MM.1S (cell line): ENCODE measurements at regions not wholly inside any gene's neighbourhood (a gene's known extent, or its start where the extent isn't known, plus 50 kb on each side); places are given as distances from the start of the nearest gene placed in this dataset.

Source experiments
- DNase-seq: peaks from one replicate; pipeline ENCODE4 v3.0.0-alpha.2; 2015
- H2AFZ ChIP-seq: fragments of 300-600 bp; sonication (generic); 2 replicates; pipeline ENCODE4 v1.6.0; 2016; ENCODE audit warnings: antibody characterized with exemption, low read length
- H3F3A ChIP-seq: fragments of 300-600 bp; sonication (generic); 2 replicates; pipeline ENCODE4 v1.6.1; 2016; ENCODE audit warnings: mild to moderate bottlenecking, antibody characterized with exemption, low read length, moderate library complexity, mixed read lengths; ENCODE audit not compliant: insufficient read depth
- H3K27ac ChIP-seq: fragments of 300-600 bp; sonication (generic); 2 replicates; pipeline ENCODE4 v1.5.1; 2016; ENCODE audit warnings: mild to moderate bottlenecking, low read length
- H3K27me3 ChIP-seq: fragments of 300-600 bp; sonication (generic); replicated peaks from 2 replicates; pipeline ENCODE4 v1.6.0; 2016; ENCODE audit warnings: low read length; ENCODE audit not compliant: insufficient read depth
- H3K36me3 ChIP-seq: fragments of 300-600 bp; sonication (generic); replicated peaks from 2 replicates; pipeline ENCODE4 v1.6.1; 2016; ENCODE audit warnings: mild to moderate bottlenecking, low read length, mixed read lengths; ENCODE audit not compliant: insufficient read depth
- H3K4me1 ChIP-seq: fragments of 300-600 bp; sonication (generic); 2 replicates; pipeline ENCODE4 v1.6.1; 2016; ENCODE audit warnings: low read length, mixed read lengths
- H3K4me2 ChIP-seq: fragments of 300-600 bp; sonication (generic); 2 replicates; pipeline ENCODE4 v1.6.0; 2016; ENCODE audit warnings: low read depth, low read length
- H3K4me3 ChIP-seq: fragments of 300-600 bp; sonication (generic); 2 replicates; pipeline ENCODE4 v1.5.1; 2016; ENCODE audit warnings: low read length, mixed read lengths
- H3K79me2 ChIP-seq: fragments of 300-600 bp; sonication (generic); 2 replicates; pipeline ENCODE4 v1.6.1; 2016; ENCODE audit warnings: mixed run types, low read length, mixed read lengths
- H3K9ac ChIP-seq: fragments of 300-600 bp; sonication (generic); 2 replicates; pipeline ENCODE4 v1.6.1; 2016; ENCODE audit warnings: low read length, mixed read lengths
- H3K9me2 ChIP-seq: fragments of 300-600 bp; sonication (generic); replicated peaks from 2 replicates; pipeline ENCODE4 v1.6.1; 2016; ENCODE audit warnings: mild to moderate bottlenecking, low read length, mixed read lengths; ENCODE audit not compliant: insufficient read depth
- H3K9me3 ChIP-seq: fragments of 300-600 bp; sonication (generic); replicated peaks from 2 replicates; pipeline ENCODE4 v1.6.1; 2016; ENCODE audit warnings: mild to moderate bottlenecking, low read length, mixed read lengths; ENCODE audit not compliant: insufficient read depth
- H4K20me1 ChIP-seq: fragments of 300-600 bp; sonication (generic); 2 replicates; pipeline ENCODE4 v1.6.1; 2016; ENCODE audit warnings: mild to moderate bottlenecking, low read length, moderate library complexity, mixed read lengths; ENCODE audit not compliant: insufficient read depth
- CTCF ChIP-seq: fragments of 300-600 bp; sonication (generic); IDR thresholded peaks from 2 replicates; pipeline ENCODE4 v1.5.1; 2016; ENCODE audit warnings: antibody characterized with exemption, low read length, mixed read lengths
- EZH2 ChIP-seq: fragments of 300-600 bp; sonication (generic); optimal IDR thresholded peaks from 2 replicates; pipeline ENCODE3; 2017; ENCODE audit warnings: low read depth, mild to moderate bottlenecking, antibody characterized with exemption, low read length, mixed read lengths
- EZH2phosphoT487 ChIP-seq: fragments of 300-600 bp; sonication (generic); IDR thresholded peaks from 2 replicates; pipeline ENCODE4 v1.6.1; 2018; ENCODE audit warnings: antibody characterized with exemption, low read length

- Histone ChIP-seq H3K27ac (no peak overlapping the region), H3K36me3 (no peaks in the 10 kb centered on the region), H3K27me3 (no peaks in the 10 kb centered on the region), H3F3A (no peaks in the 10 kb centered on the region), H3K79me2 (no peaks in the 10 kb centered on the region), H3K9me3 (no peaks in the 10 kb centered on the region), H3K9ac (no peak overlapping the region), H3K4me3 (no peak overlapping the region), H4K20me1 (no peaks in the 10 kb centered on the region), H3K4me1 (no peaks in the 10 kb centered on the region), H3K9me2 (no peaks in the 10 kb centered on the region), H3K4me2 (no peak overlapping the region), H2AFZ (no peak overlapping the region)
- TF ChIP-seq CTCF (no peak), EZH2 (no peak), EZH2phosphoT487 (no peak)
- DNase-seq = no peak
These were observed 989.7 kb upstream of the CRIM1 start for GRCh38 chr2:35365859-35366258.

- Histone ChIP-seq H3K36me3 (no peaks in the 10 kb centered on the region), H3K9me3 (no peaks in the 10 kb centered on the region), H4K20me1 (no peaks in the 10 kb centered on the region), H3K27ac (no peak overlapping the region), H3K4me1 (no peaks in the 10 kb centered on the region), H3F3A (no peaks in the 10 kb centered on the region), H3K9me2 (no peaks in the 10 kb centered on the region), H3K9ac (no peak overlapping the region), H3K4me3 (no peak overlapping the region), H3K4me2 (no peak overlapping the region), H3K27me3 (no peaks in the 10 kb centered on the region), H3K79me2 (no peaks in the 10 kb centered on the region), H2AFZ (no peak overlapping the region)
- TF ChIP-seq CTCF = no peak
- no peak for DNase-seq
These were observed 999.2 kb upstream of the CRIM1 start for GRCh38 chr2:35356332-35356731.

GRCh38 chr2:35355056-35355455, 1000.5 kb upstream of the CRIM1 start:
- H3K36me3 ChIP-seq = no peaks in the 10 kb centered on the region
- H3K4me1 ChIP-seq = no peaks in the 10 kb centered on the region
- no peaks in the 10 kb centered on the region for H3K9me2 ChIP-seq
- no peaks in the 10 kb centered on the region for H3K9me3 ChIP-seq
- H3K4me2 ChIP-seq = no peak overlapping the region
- no peak overlapping the region for H3K4me3 ChIP-seq
- H2AFZ ChIP-seq = no peak overlapping the region
- H3K79me2 ChIP-seq = no peaks in the 10 kb centered on the region
- H3K27ac ChIP-seq = no peak overlapping the region
- no peaks in the 10 kb centered on the region for H3F3A ChIP-seq
- DNase-seq = no peak
- no peaks in the 10 kb centered on the region for H3K27me3 ChIP-seq
- no peak overlapping the region for H3K9ac ChIP-seq
- no peaks in the 10 kb centered on the region for H4K20me1 ChIP-seq
- TF ChIP-seq EZH2 = no peak
- no peak for TF ChIP-seq CTCF
- TF ChIP-seq EZH2phosphoT487 = no peak

- Histone ChIP-seq H4K20me1 (no peaks in the 10 kb centered on the region), H3K4me2 (no peak overlapping the region), H3K4me1 (no peaks in the 10 kb centered on the region), H2AFZ (no peak overlapping the region), H3K9ac (no peak overlapping the region), H3K9me2 (no peaks in the 10 kb centered on the region), H3K36me3 (no peaks in the 10 kb centered on the region), H3F3A (no peaks in the 10 kb centered on the region), H3K9me3 (no peaks in the 10 kb centered on the region), H3K27me3 (no peaks in the 10 kb centered on the region), H3K27ac (no peak overlapping the region), H3K4me3 (no peak overlapping the region), H3K79me2 (no peaks in the 10 kb centered on the region)
- peak; percentile 27 for DNase-seq
- TF ChIP-seq EZH2phosphoT487 (no peak), EZH2 (no peak), CTCF (no peak)
These were observed 1008.0 kb upstream of the CRIM1 start for GRCh38 chr2:35347561-35347960.
